MCF 10A (cell line): ENCODE measurements at regions not wholly inside any gene's neighbourhood (a gene's known extent, or its start where the extent isn't known, plus 50 kb on each side); places are given as distances from the start of the nearest gene placed in this dataset.

Source experiments
- BruUV-seq: library from RNA; stranded (reverse); fragments of 400-500 nt; replicated peaks from 2 replicates; lab custom pipeline; 2021; lab: Mats Ljungman, UMichigan
- CTCF ChIA-PET: fragments of 300-600 bp; sonication (Branson Sonifier 250); formaldehyde crosslinking; extraction: SDS; loops from one replicate; lab custom pipeline; 2021; ENCODE audit warnings: antibody characterized with exemption, inconsistent platforms; lab: Yijun Ruan, JAX
- POLR2A ChIA-PET: fragments of 300-600, 350-650 bp; sonication (Branson Sonifier 250); formaldehyde crosslinking; extraction: SDS; loops from one replicate; lab custom pipeline; 2020; ENCODE audit warnings: antibody characterized with exemption, inconsistent platforms; lab: Yijun Ruan, JAX
- DNase-seq: peaks from one replicate; pipeline ENCODE4 v3.0.0-alpha.2; 2018; ENCODE audit not compliant: unreplicated experiment
- H3K27ac Mint-ChIP-seq: one replicate; pipeline ENCODE4 v1.8.0; 2022; ENCODE audit warnings: mild to moderate bottlenecking, low read depth, mixed read lengths; ENCODE audit not compliant: unreplicated experiment
- H3K27me3 Mint-ChIP-seq: one replicate; pipeline ENCODE4 v1.8.0; 2022; ENCODE audit warnings: mixed read lengths; ENCODE audit not compliant: insufficient read depth, unreplicated experiment
- H3K36me3 Mint-ChIP-seq: one replicate; pipeline ENCODE4 v1.8.0; 2022; ENCODE audit warnings: mild to moderate bottlenecking, moderate library complexity, mixed read lengths; ENCODE audit not compliant: insufficient read depth, unreplicated experiment
- H3K4me1 Mint-ChIP-seq: one replicate; pipeline ENCODE4 v1.8.0; 2022; ENCODE audit warnings: mixed read lengths; ENCODE audit not compliant: insufficient read depth, unreplicated experiment
- H3K4me3 Mint-ChIP-seq: one replicate; pipeline ENCODE4 v1.8.0; 2022; ENCODE audit warnings: mild to moderate bottlenecking, moderate library complexity, mixed read lengths; ENCODE audit not compliant: unreplicated experiment
- H3K9me3 Mint-ChIP-seq: one replicate; pipeline ENCODE4 v1.8.0; 2022; ENCODE audit warnings: mixed read lengths; ENCODE audit not compliant: unreplicated experiment
- CTCF ChIP-seq: fragments of 200-600 bp; IDR thresholded peaks from one replicate; pipeline ENCODE4 v1.8.0; 2022; ENCODE audit warnings: antibody characterized with exemption, mild to moderate bottlenecking; ENCODE audit not compliant: unreplicated experiment
- intact Hi-C: fragments of 100-400 bp; cut with micrococcal nuclease; formaldehyde crosslinking; loops from 2 replicates; pipeline ENCODE4 v1.14.1; 2022

GRCh38 chr16:35208001-35208935 is 1748.9 kb downstream of the TP53TG3F start:
- POLR2A ChIA-PET: no interaction called here
- no peaks in the 10 kb centered on the region for H3K27me3 Mint-ChIP-seq
- H3K36me3 Mint-ChIP-seq: no peaks in the 10 kb centered on the region
- no TSS peak for BruUV-seq
- no peak overlapping the region for H3K27ac Mint-ChIP-seq
- TF ChIP-seq CTCF: no peak
- no peak for DNase-seq
- no peak overlapping the region for H3K4me3 Mint-ChIP-seq
- CTCF ChIA-PET: no interaction called here
- peaks cover 7% of the 10 kb centered on the region for H3K9me3 Mint-ChIP-seq
- intact Hi-C loops: no loop called here
- no peaks in the 10 kb centered on the region for H3K4me1 Mint-ChIP-seq

GRCh38 chr16:35210681-35211433 is 1751.4 kb downstream of the TP53TG3F start:
- no TSS peak for BruUV-seq
- H3K27ac Mint-ChIP-seq: peak overlapping the region; percentile 66
- no peaks in the 10 kb centered on the region for H3K27me3 Mint-ChIP-seq
- ChIA-PET POLR2A (no interaction called here), CTCF (no interaction called here)
- H3K36me3 Mint-ChIP-seq: peaks cover 5% of the 10 kb centered on the region
- H3K4me1 Mint-ChIP-seq: no peaks in the 10 kb centered on the region
- intact Hi-C loops: no loop called here
- H3K9me3 Mint-ChIP-seq: peaks cover 5% of the 10 kb centered on the region
- TF ChIP-seq CTCF: no peak
- H3K4me3 Mint-ChIP-seq: no peak overlapping the region
- DNase-seq: no peak

- H3K36me3 Mint-ChIP-seq: peaks cover 6% of the 10 kb centered on the region
These were observed 1755.4 kb downstream of the TP53TG3F start for GRCh38 chr16:35214840-35215239.

More at GRCh38 chr16:35214840-35215239, 1755.4 kb downstream of the TP53TG3F start:
- Mint-ChIP-seq H3K4me1 (no peaks in the 10 kb centered on the region), H3K4me3 (no peak overlapping the region), H3K27me3 (no peaks in the 10 kb centered on the region), H3K9me3 (no peaks in the 10 kb centered on the region), H3K27ac (no peak overlapping the region)
- ChIA-PET CTCF (no interaction called here), POLR2A (no interaction called here)
- TF ChIP-seq CTCF: no peak
- no TSS peak for BruUV-seq
- intact Hi-C loops: no loop called here
- DNase-seq: no peak
